Natural killer cell treated with Interleukin-12 subunit alpha and Interleukin-12 subunit beta and Interleukin-15 and Interleukin-18, amount 100 ng/mL, for 72 hours (primary cell): ENCODE measurements at regions not wholly inside any gene's neighbourhood (a gene's known extent, or its start where the extent isn't known, plus 50 kb on each side); places are given as distances from the start of the nearest gene placed in this dataset.
"Not testable (repeated sequence)": the region's sequence is repeated elsewhere in the genome, so short reads cannot be mapped to it uniquely, and the experiment has no call there.

Experiments
- ATAC-seq, 2 donors: fragments of 150-1000 bp; cut with Tn5 transposase in 1 of 2; sonication (Bioruptor Pico), chemical (Tn5 transposase) in 1 of 2; 2 replicates each; pipeline ENCODE4 v1.10.0; 2021
- DNase-seq: peaks from one replicate; pipeline ENCODE4 v3.0.0; 2022; ENCODE audit warnings: low spot score
- H3K27ac Mint-ChIP-seq, 2 donors: 1 replicate in 1 of 2; 2 replicates in 1 of 2; pipeline ENCODE4 v1.8.0; 2022; ENCODE audit warnings: mixed read lengths in 2 of 2, mild to moderate bottlenecking in 1 of 2, moderate library complexity in 1 of 2
- H3K27me3 Mint-ChIP-seq, 2 donors: 1 replicate in 1 of 2; 2 replicates in 1 of 2; pipeline ENCODE4 v1.8.0; 2022; ENCODE audit warnings: mixed read lengths in 2 of 2
- H3K36me3 Mint-ChIP-seq: one replicate; pipeline ENCODE4 v1.8.0; 2022; ENCODE audit warnings: mixed read lengths
- H3K4me1 Mint-ChIP-seq, 2 donors: 1 replicate in 1 of 2; 2 replicates in 1 of 2; pipeline ENCODE4 v1.8.0; 2022; ENCODE audit warnings: low read depth in 2 of 2, mixed read lengths in 2 of 2, mild to moderate bottlenecking in 1 of 2
- H3K4me3 Mint-ChIP-seq: one replicate; pipeline ENCODE4 v1.8.0; 2022; ENCODE audit warnings: mixed read lengths
- H3K9me3 Mint-ChIP-seq: 2 replicates; pipeline ENCODE4 v1.8.0; 2022; ENCODE audit warnings: mixed read lengths

GRCh38 chr2:22454826-22455485 lies 930.0 kb upstream of the KLHL29 start:
- ATAC-seq (no peak), DNase-seq (no peak)

GRCh38 chr2:22458440-22458839 lies 926.5 kb upstream of the KLHL29 start:
- Mint-ChIP-seq H3K36me3 (no peaks in the 10 kb centered on the region), H3K27ac (no peak overlapping the region), H3K4me1 (no peaks in the 10 kb centered on the region), H3K9me3 (peaks cover 17% of the 10 kb centered on the region), H3K4me3 (no peak overlapping the region), H3K27me3 (no peaks in the 10 kb centered on the region)
- DNase-seq (no peak), ATAC-seq (no peak)

More at GRCh38 chr2:22454826-22455485, 930.0 kb upstream of the KLHL29 start:
- Mint-ChIP-seq H3K9me3 (peaks cover 21% of the 10 kb centered on the region), H3K4me1 (no peaks in the 10 kb centered on the region), H3K27me3 (no peaks in the 10 kb centered on the region), H3K4me3 (no peak overlapping the region), H3K27ac (no peak overlapping the region), H3K36me3 (no peaks in the 10 kb centered on the region)

GRCh38 chr2:22475103-22475502 lies 909.9 kb upstream of the KLHL29 start:
- not testable (repeated sequence) for H3K4me3 Mint-ChIP-seq, H3K4me1 Mint-ChIP-seq, H3K27ac Mint-ChIP-seq, H3K27me3 Mint-ChIP-seq, ATAC-seq, DNase-seq, H3K36me3 Mint-ChIP-seq
- H3K9me3 Mint-ChIP-seq, result peaks cover 22% of the 10 kb centered on the region

- Mint-ChIP-seq H3K27ac (no peak overlapping the region), H3K27me3 (no peaks in the 10 kb centered on the region), H3K4me3 (no peak overlapping the region), H3K36me3 (peaks cover 11% of the 10 kb centered on the region), H3K9me3 (peaks cover 19% of the 10 kb centered on the region), H3K4me1 (no peaks in the 10 kb centered on the region)
- ATAC-seq, result no peak
- no peak for DNase-seq
Observed at GRCh38 chr2:22478329-22478728, 906.6 kb upstream of the KLHL29 start.

- peaks cover 5% of the 10 kb centered on the region for H3K36me3 Mint-ChIP-seq
- H3K4me3 Mint-ChIP-seq, result no peak overlapping the region
- no peak overlapping the region for H3K27ac Mint-ChIP-seq
- DNase-seq, result no peak
- peaks cover 13% of the 10 kb centered on the region for H3K9me3 Mint-ChIP-seq
- no peaks in the 10 kb centered on the region for H3K27me3 Mint-ChIP-seq
- no peaks in the 10 kb centered on the region for H3K4me1 Mint-ChIP-seq
- ATAC-seq, result no peak
Observed at GRCh38 chr2:22481486-22482259, 903.3 kb upstream of the KLHL29 start.

GRCh38 chr2:22483036-22483435 lies 901.9 kb upstream of the KLHL29 start:
- no peak for DNase-seq
- no peak overlapping the region for H3K4me3 Mint-ChIP-seq
- peaks cover 6% of the 10 kb centered on the region for H3K9me3 Mint-ChIP-seq
- ATAC-seq, result no peak
- H3K36me3 Mint-ChIP-seq, result peaks cover 5% of the 10 kb centered on the region
- no peaks in the 10 kb centered on the region for H3K27me3 Mint-ChIP-seq
- no peaks in the 10 kb centered on the region for H3K4me1 Mint-ChIP-seq
- H3K27ac Mint-ChIP-seq, result no peak overlapping the region

- no peak overlapping the region for H3K4me3 Mint-ChIP-seq
- H3K27ac Mint-ChIP-seq, result no peak overlapping the region
- DNase-seq (no peak), ATAC-seq (no peak)
- H3K4me1 Mint-ChIP-seq, result no peaks in the 10 kb centered on the region
- H3K36me3 Mint-ChIP-seq, result peaks cover 5% of the 10 kb centered on the region
- H3K9me3 Mint-ChIP-seq, result peaks cover 9% of the 10 kb centered on the region
- no peaks in the 10 kb centered on the region for H3K27me3 Mint-ChIP-seq
Observed at GRCh38 chr2:22485486-22485885, 899.5 kb upstream of the KLHL29 start.

- ATAC-seq, result no peak
Observed at GRCh38 chr2:22486343-22486742, 898.6 kb upstream of the KLHL29 start.

GRCh38 chr2:22487036-22487435 lies 897.9 kb upstream of the KLHL29 start:
- no peak for DNase-seq
- Mint-ChIP-seq H3K27ac (no peak overlapping the region), H3K27me3 (no peaks in the 10 kb centered on the region), H3K36me3 (no peaks in the 10 kb centered on the region), H3K9me3 (peaks cover 6% of the 10 kb centered on the region), H3K4me3 (no peak overlapping the region), H3K4me1 (no peaks in the 10 kb centered on the region)
- no peak for ATAC-seq

More at GRCh38 chr2:22486343-22486742, 898.6 kb upstream of the KLHL29 start:
- no peak overlapping the region for H3K4me3 Mint-ChIP-seq
- no peak overlapping the region for H3K27ac Mint-ChIP-seq
- H3K27me3 Mint-ChIP-seq, result no peaks in the 10 kb centered on the region
- H3K36me3 Mint-ChIP-seq, result peaks cover under 1% of the 10 kb centered on the region
- no peak for DNase-seq
- H3K9me3 Mint-ChIP-seq, result peaks cover 9% of the 10 kb centered on the region
- H3K4me1 Mint-ChIP-seq, result no peaks in the 10 kb centered on the region

GRCh38 chr2:22487541-22487940 lies 897.4 kb upstream of the KLHL29 start:
- ATAC-seq (no peak), DNase-seq (no peak)
- Mint-ChIP-seq H3K9me3 (peaks cover 4% of the 10 kb centered on the region), H3K27ac (no peak overlapping the region), H3K4me3 (no peak overlapping the region), H3K4me1 (no peaks in the 10 kb centered on the region), H3K27me3 (no peaks in the 10 kb centered on the region), H3K36me3 (no peaks in the 10 kb centered on the region)

- Mint-ChIP-seq H3K4me1 (no peaks in the 10 kb centered on the region), H3K4me3 (no peak overlapping the region), H3K27ac (no peak overlapping the region), H3K9me3 (peaks cover 12% of the 10 kb centered on the region), H3K36me3 (no peaks in the 10 kb centered on the region), H3K27me3 (no peaks in the 10 kb centered on the region)
- DNase-seq (no peak), ATAC-seq (no peak)
Observed at GRCh38 chr2:22491442-22491841, 893.5 kb upstream of the KLHL29 start.

- H3K36me3 Mint-ChIP-seq, result no peaks in the 10 kb centered on the region
- ATAC-seq (no peak), DNase-seq (no peak)
- H3K9me3 Mint-ChIP-seq, result peaks cover 15% of the 10 kb centered on the region
- H3K4me3 Mint-ChIP-seq, result no peak overlapping the region
- no peaks in the 10 kb centered on the region for H3K4me1 Mint-ChIP-seq
- no peaks in the 10 kb centered on the region for H3K27me3 Mint-ChIP-seq
- no peak overlapping the region for H3K27ac Mint-ChIP-seq
Observed at GRCh38 chr2:22494156-22494555, 890.8 kb upstream of the KLHL29 start.

GRCh38 chr2:22497064-22497463 lies 887.9 kb upstream of the KLHL29 start:
- no peak for DNase-seq
- Mint-ChIP-seq H3K27ac (no peak overlapping the region), H3K36me3 (no peaks in the 10 kb centered on the region), H3K4me3 (no peak overlapping the region), H3K9me3 (peaks cover 21% of the 10 kb centered on the region), H3K27me3 (no peaks in the 10 kb centered on the region), H3K4me1 (no peaks in the 10 kb centered on the region)
- no peak for ATAC-seq

GRCh38 chr2:22497789-22498188 lies 887.2 kb upstream of the KLHL29 start:
- Mint-ChIP-seq H3K4me3 (no peak overlapping the region), H3K27me3 (no peaks in the 10 kb centered on the region)

More at GRCh38 chr2:22497789-22498188, 887.2 kb upstream of the KLHL29 start:
- Mint-ChIP-seq H3K36me3 (no peaks in the 10 kb centered on the region), H3K9me3 (peaks cover 21% of the 10 kb centered on the region), H3K27ac (no peak overlapping the region), H3K4me1 (no peaks in the 10 kb centered on the region)
- ATAC-seq (no peak), DNase-seq (no peak)
